MCF 10A (cell line): ENCODE measurements at regions not wholly inside any gene's neighbourhood (a gene's known extent, or its start where the extent isn't known, plus 50 kb on each side); places are given as distances from the start of the nearest gene placed in this dataset.
A peak's percentile ranks its signal among the peaks of the same experiment; 100 is the strongest.

Source experiments
- BruUV-seq: library from RNA; stranded (reverse); fragments of 400-500 nt; replicated peaks from 2 replicates; lab custom pipeline; 2021; lab: Mats Ljungman, UMichigan
- CTCF ChIA-PET: fragments of 300-600 bp; sonication (Branson Sonifier 250); formaldehyde crosslinking; extraction: SDS; loops from one replicate; lab custom pipeline; 2021; ENCODE audit warnings: antibody characterized with exemption, inconsistent platforms; lab: Yijun Ruan, JAX
- POLR2A ChIA-PET: fragments of 300-600, 350-650 bp; sonication (Branson Sonifier 250); formaldehyde crosslinking; extraction: SDS; loops from one replicate; lab custom pipeline; 2020; ENCODE audit warnings: antibody characterized with exemption, inconsistent platforms; lab: Yijun Ruan, JAX
- DNase-seq: peaks from one replicate; pipeline ENCODE4 v3.0.0-alpha.2; 2018; ENCODE audit not compliant: unreplicated experiment
- H3K27ac Mint-ChIP-seq: one replicate; pipeline ENCODE4 v1.8.0; 2022; ENCODE audit warnings: mild to moderate bottlenecking, low read depth, mixed read lengths; ENCODE audit not compliant: unreplicated experiment
- H3K27me3 Mint-ChIP-seq: one replicate; pipeline ENCODE4 v1.8.0; 2022; ENCODE audit warnings: mixed read lengths; ENCODE audit not compliant: insufficient read depth, unreplicated experiment
- H3K36me3 Mint-ChIP-seq: one replicate; pipeline ENCODE4 v1.8.0; 2022; ENCODE audit warnings: mild to moderate bottlenecking, moderate library complexity, mixed read lengths; ENCODE audit not compliant: insufficient read depth, unreplicated experiment
- H3K4me1 Mint-ChIP-seq: one replicate; pipeline ENCODE4 v1.8.0; 2022; ENCODE audit warnings: mixed read lengths; ENCODE audit not compliant: insufficient read depth, unreplicated experiment
- H3K4me3 Mint-ChIP-seq: one replicate; pipeline ENCODE4 v1.8.0; 2022; ENCODE audit warnings: mild to moderate bottlenecking, moderate library complexity, mixed read lengths; ENCODE audit not compliant: unreplicated experiment
- H3K9me3 Mint-ChIP-seq: one replicate; pipeline ENCODE4 v1.8.0; 2022; ENCODE audit warnings: mixed read lengths; ENCODE audit not compliant: unreplicated experiment
- intact Hi-C: fragments of 100-400 bp; cut with micrococcal nuclease; formaldehyde crosslinking; loops from 2 replicates; pipeline ENCODE4 v1.14.1; 2022
- TF ChIP-seq, protein P1 (sequence below): fragments of 200-600 bp; IDR thresholded peaks from one replicate; pipeline ENCODE4 v1.8.0; 2022; ENCODE audit warnings: antibody characterized with exemption, mild to moderate bottlenecking; ENCODE audit not compliant: unreplicated experiment

DNA sequence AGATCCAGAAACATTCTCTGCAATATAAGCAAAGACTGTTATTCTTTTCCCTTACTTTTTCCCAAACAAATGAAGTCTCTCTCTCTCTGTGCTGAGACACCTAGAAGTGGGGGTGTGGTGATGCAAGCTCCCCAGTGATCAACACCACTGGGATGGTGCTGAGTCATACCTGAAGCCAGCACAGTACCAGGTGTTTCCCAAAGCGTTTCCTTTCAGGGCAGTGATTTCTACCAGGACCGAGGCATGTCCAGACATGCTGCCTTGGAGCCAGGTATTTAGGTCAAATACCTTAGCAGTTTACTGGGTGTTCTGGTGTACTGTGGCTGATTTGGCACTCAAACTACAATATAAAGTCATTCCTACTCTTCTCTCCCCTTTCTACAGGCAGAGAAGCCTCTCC, 726.5 kb downstream of the FAM133A start:
- POLR2A ChIA-PET, result interaction anchor here (0.7 to 1.7 kb wide), 4 partner anchors 12 to 68 kb away, joined by 3 to 7 read pairs (median 3); no protein-coding TSS in a partner anchor
- peak overlapping the region; percentile 97 for H3K27ac Mint-ChIP-seq

DNA sequence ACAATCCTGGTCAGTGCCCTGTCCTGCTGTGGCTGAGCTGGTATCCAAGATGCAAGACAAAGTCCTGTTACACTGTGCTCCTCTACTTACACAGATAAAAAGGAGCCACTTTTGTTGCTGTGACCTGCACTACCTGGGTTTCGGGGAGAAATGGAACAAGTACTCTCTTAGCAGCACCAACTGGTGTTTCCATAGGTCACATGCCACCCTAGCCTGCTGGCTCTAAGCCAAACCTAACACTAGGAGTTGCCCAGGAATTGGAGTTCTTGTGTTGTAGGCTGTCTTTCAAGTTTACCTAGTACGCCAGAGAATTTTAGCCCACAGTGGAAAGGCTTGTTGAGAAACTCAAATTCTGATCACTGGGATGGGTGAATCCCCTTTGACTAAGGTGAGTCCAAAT, 727.4 kb downstream of the FAM133A start:
- Mint-ChIP-seq H3K4me1 (peaks cover 18% of the 10 kb centered on the region), H3K36me3 (peaks cover 7% of the 10 kb centered on the region), H3K27ac (peak overlapping the region; percentile 97), H3K9me3 (peaks cover 25% of the 10 kb centered on the region), H3K4me3 (no peak overlapping the region), H3K27me3 (peaks cover 13% of the 10 kb centered on the region)
- POLR2A ChIA-PET, result interaction anchor here (1.2 to 1.5 kb wide), 2 partner anchors 13 kb away, joined by 3 to 7 read pairs; no protein-coding TSS in a partner anchor
- DNase-seq, result peak; percentile 16
- CTCF ChIA-PET, result interaction anchor here (0.5 kb wide), 1 partner anchor 51 kb away, joined by 3 read pairs; no protein-coding TSS in a partner anchor
- no TSS peak for BruUV-seq
- TF ChIP-seq, protein P1, sequence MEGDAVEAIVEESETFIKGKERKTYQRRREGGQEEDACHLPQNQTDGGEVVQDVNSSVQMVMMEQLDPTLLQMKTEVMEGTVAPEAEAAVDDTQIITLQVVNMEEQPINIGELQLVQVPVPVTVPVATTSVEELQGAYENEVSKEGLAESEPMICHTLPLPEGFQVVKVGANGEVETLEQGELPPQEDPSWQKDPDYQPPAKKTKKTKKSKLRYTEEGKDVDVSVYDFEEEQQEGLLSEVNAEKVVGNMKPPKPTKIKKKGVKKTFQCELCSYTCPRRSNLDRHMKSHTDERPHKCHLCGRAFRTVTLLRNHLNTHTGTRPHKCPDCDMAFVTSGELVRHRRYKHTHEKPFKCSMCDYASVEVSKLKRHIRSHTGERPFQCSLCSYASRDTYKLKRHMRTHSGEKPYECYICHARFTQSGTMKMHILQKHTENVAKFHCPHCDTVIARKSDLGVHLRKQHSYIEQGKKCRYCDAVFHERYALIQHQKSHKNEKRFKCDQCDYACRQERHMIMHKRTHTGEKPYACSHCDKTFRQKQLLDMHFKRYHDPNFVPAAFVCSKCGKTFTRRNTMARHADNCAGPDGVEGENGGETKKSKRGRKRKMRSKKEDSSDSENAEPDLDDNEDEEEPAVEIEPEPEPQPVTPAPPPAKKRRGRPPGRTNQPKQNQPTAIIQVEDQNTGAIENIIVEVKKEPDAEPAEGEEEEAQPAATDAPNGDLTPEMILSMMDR, result no peak
- intact Hi-C loops, result no loop called here

More for the DNA sequence above, 726.5 kb downstream of the FAM133A start:
- TF ChIP-seq, protein P1, result no peak
- Mint-ChIP-seq H3K4me1 (peaks cover 18% of the 10 kb centered on the region), H3K4me3 (no peak overlapping the region), H3K9me3 (peaks cover 25% of the 10 kb centered on the region), H3K27me3 (peaks cover 9% of the 10 kb centered on the region), H3K36me3 (peaks cover 7% of the 10 kb centered on the region)
- intact Hi-C loops, result no loop called here
- CTCF ChIA-PET, result no interaction called here
- no TSS peak for BruUV-seq
- peak; percentile 96 for DNase-seq

DNA sequence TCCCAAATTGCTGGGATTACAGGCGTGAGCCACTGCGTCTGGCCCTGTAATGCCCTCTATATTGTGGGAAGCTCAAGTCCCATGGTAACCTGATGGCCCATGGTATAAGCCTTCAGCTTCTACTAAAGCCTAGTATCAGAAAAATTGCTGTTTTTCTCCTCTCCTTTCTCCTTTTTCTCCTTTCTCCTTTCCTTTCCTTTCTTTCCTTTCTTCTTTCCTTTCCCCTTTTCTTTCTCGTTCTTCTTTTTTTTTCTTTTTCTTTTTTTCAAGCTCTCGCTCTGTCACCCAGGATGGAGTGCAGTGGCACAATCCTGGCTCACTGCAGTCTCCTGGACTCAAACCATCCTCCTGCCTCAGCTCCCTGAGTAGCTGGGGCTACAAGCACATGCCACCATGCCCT, 740.7 kb downstream of the FAM133A start:
- intact Hi-C loops, result no loop called here
- Mint-ChIP-seq H3K27ac (no peak overlapping the region), H3K4me3 (no peak overlapping the region), H3K36me3 (no peaks in the 10 kb centered on the region), H3K4me1 (no peaks in the 10 kb centered on the region), H3K9me3 (no peaks in the 10 kb centered on the region), H3K27me3 (peaks cover 27% of the 10 kb centered on the region)
- ChIA-PET POLR2A (interaction anchor here (1.5 kb wide), 1 partner anchor 14 kb away, joined by 7 read pairs; no protein-coding TSS in a partner anchor), CTCF (interaction anchor here (0.6 kb wide), 1 partner anchor 201 kb away, joined by 3 read pairs; no protein-coding TSS in a partner anchor)
- DNase-seq, result no peak
- TF ChIP-seq, protein P1, result no peak
- BruUV-seq, result no TSS peak

DNA sequence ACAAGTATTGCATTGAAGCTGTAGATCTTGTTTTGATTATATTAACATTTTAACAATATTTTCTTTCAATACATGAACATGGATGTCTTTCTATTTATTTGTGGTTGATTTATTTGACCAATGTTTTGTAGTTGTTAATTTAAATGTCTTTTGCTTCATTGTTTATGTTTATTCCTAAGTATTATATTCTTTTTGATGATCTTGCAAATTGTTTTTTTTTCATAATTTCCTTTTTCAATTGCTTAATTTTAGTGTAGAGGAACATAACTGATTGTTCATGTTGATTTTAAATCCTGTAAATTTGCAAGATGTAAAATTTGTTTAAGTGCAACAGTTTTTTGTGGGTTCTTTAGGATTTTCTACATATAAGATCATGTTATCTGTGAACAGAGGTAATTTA, 744.1 kb downstream of the FAM133A start:
- H3K4me1 Mint-ChIP-seq, result no peaks in the 10 kb centered on the region
- intact Hi-C loops, result no loop called here
- DNase-seq, result no peak
- TF ChIP-seq, protein P1, result no peak
- no peak overlapping the region for H3K4me3 Mint-ChIP-seq
- ChIA-PET CTCF (no interaction called here), POLR2A (no interaction called here)
- H3K9me3 Mint-ChIP-seq, result no peaks in the 10 kb centered on the region
- peaks cover 31% of the 10 kb centered on the region for H3K27me3 Mint-ChIP-seq
- H3K27ac Mint-ChIP-seq, result no peak overlapping the region
- no TSS peak for BruUV-seq
- H3K36me3 Mint-ChIP-seq, result no peaks in the 10 kb centered on the region
